CD14-positive monocyte (primary cell): ENCODE measurements at regions not wholly inside any gene's neighbourhood (a gene's known extent, or its start where the extent isn't known, plus 50 kb on each side); places are given as distances from the start of the nearest gene placed in this dataset.

Experiments
- DNase-seq, 3 donors: peaks; one replicate each; pipeline ENCODE4 v3.0.0-alpha.2; 2011 to 2022
- H2AFZ ChIP-seq: 2 replicates; pipeline ENCODE4 v1.6.0; 2012; ENCODE audit warnings: mild to moderate bottlenecking, low read depth, low read length, inconsistent platforms; ENCODE audit not compliant: insufficient read depth, poor library complexity, severe bottlenecking
- H3K27ac ChIP-seq, 2 donors: 1 replicate in 1 of 2; 2 replicates in 1 of 2; pipeline ENCODE4 v1.5.1; 2012 to 2013; ENCODE audit warnings: low read length in 2 of 2, control low read depth in 1 of 2, inconsistent platforms in 1 of 2, low read depth in 1 of 2, mild to moderate bottlenecking in 1 of 2
- H3K27me3 ChIP-seq, 2 donors: one replicate each; pipeline versions ENCODE4 v1.6.0 to v1.6.1; 2011 to 2013; ENCODE audit warnings: low read length in 2 of 2; ENCODE audit not compliant: control insufficient read depth in 2 of 2, insufficient read depth in 2 of 2
- H3K36me3 ChIP-seq, 2 donors: replicated peaks in 1 of 2; 1 replicate in 1 of 2; 2 replicates in 1 of 2; pipeline versions ENCODE4 v1.5.1 to v1.6.1; 2012 to 2013; ENCODE audit warnings: low read length in 2 of 2, control low read depth in 1 of 2, inconsistent platforms in 1 of 2, mild to moderate bottlenecking in 1 of 2; ENCODE audit not compliant: insufficient read depth in 2 of 2, control insufficient read depth in 1 of 2
- H3K4me1 ChIP-seq, 2 donors: 1 replicate in 1 of 2; 2 replicates in 1 of 2; pipeline versions ENCODE4 v1.5.1 to v1.6.1; 2012 to 2013; ENCODE audit warnings: low read length in 2 of 2, control low read depth in 1 of 2, inconsistent platforms in 1 of 2, mild to moderate bottlenecking in 1 of 2, moderate library complexity in 1 of 2; ENCODE audit not compliant: insufficient read depth in 2 of 2, control insufficient read depth in 1 of 2
- H3K4me2 ChIP-seq: replicated peaks from 2 replicates; pipeline ENCODE3; 2012; ENCODE audit warnings: low read length, moderate library complexity, mild to moderate bottlenecking; ENCODE audit not compliant: poor library complexity, severe bottlenecking; ENCODE audit errors: extremely low read depth
- H3K4me3 ChIP-seq, 3 experiments: fragments of 200-600 bp in 1 of 3; sonication (generic) in 1 of 3; replicated peaks in 1 of 3; 1 replicate in 2 of 3; 2 replicates in 1 of 3; pipeline ENCODE4 v1.5.1; 2011 to 2013; ENCODE audit warnings: low read length in 3 of 3, mild to moderate bottlenecking in 3 of 3, control low read depth in 2 of 3, low read depth in 2 of 3, inconsistent platforms in 1 of 3, moderate library complexity in 1 of 3
- H3K79me2 ChIP-seq: 2 replicates; pipeline ENCODE4 v1.6.0; 2012; ENCODE audit warnings: mild to moderate bottlenecking, control low read depth, inconsistent platforms, low read length, moderate library complexity; ENCODE audit not compliant: insufficient read depth
- H3K9ac ChIP-seq: 2 replicates; pipeline ENCODE4 v1.6.0; 2017; ENCODE audit warnings: low read length, mild to moderate bottlenecking; ENCODE audit not compliant: insufficient read depth, poor library complexity, severe bottlenecking
- H3K9me3 ChIP-seq, 2 donors: replicated peaks in 1 of 2; 1 replicate in 1 of 2; 2 replicates in 1 of 2; pipeline versions ENCODE4 v1.5.1 to v1.6.1; 2012 to 2013; ENCODE audit warnings: low read length in 2 of 2, control low read depth in 1 of 2; ENCODE audit not compliant: control insufficient read depth in 1 of 2, insufficient read depth in 1 of 2
- H4K20me1 ChIP-seq: 2 replicates; pipeline ENCODE4 v1.6.0; 2012; ENCODE audit warnings: mild to moderate bottlenecking, low read length, control low read depth, moderate library complexity; ENCODE audit not compliant: insufficient read depth
- H3K27ac Mint-ChIP-seq, 7 donors: one replicate each; pipeline ENCODE4 v1.8.0; 2020; ENCODE audit warnings: mild to moderate bottlenecking in 7 of 7, mixed read lengths in 7 of 7, moderate library complexity in 6 of 7, inconsistent platforms in 2 of 7
- H3K27me3 Mint-ChIP-seq, 3 donors: one replicate each; pipeline ENCODE4 v1.8.0; 2021 to 2022; ENCODE audit warnings: low read depth in 3 of 3, mild to moderate bottlenecking in 3 of 3, mixed read lengths in 3 of 3, moderate library complexity in 3 of 3, inconsistent platforms in 1 of 3
- H3K36me3 Mint-ChIP-seq, 2 donors: one replicate each; pipeline ENCODE4 v1.8.0; 2020; ENCODE audit warnings: mixed read lengths in 2 of 2, inconsistent platforms in 1 of 2, mild to moderate bottlenecking in 1 of 2
- H3K4me1 Mint-ChIP-seq: one replicate; pipeline ENCODE4 v1.8.0; 2020; ENCODE audit warnings: mild to moderate bottlenecking, mixed read lengths
- H3K4me3 Mint-ChIP-seq, 2 donors: one replicate each; pipeline ENCODE4 v1.8.0; 2020; ENCODE audit warnings: mild to moderate bottlenecking in 2 of 2, mixed read lengths in 2 of 2, moderate library complexity in 1 of 2
- H3K9me3 Mint-ChIP-seq, 7 donors: one replicate each; pipeline ENCODE4 v1.8.0; 2020 to 2022; ENCODE audit warnings: mixed read lengths in 7 of 7, mild to moderate bottlenecking in 6 of 7, moderate library complexity in 6 of 7, inconsistent platforms in 2 of 7
- CTCF ChIP-seq: fragments of 200-600 bp; IDR thresholded peaks from one replicate; pipeline ENCODE4 v1.8.0; 2022; ENCODE audit warnings: antibody characterized with exemption, mild to moderate bottlenecking
- WGBS: methylation state at CpG from one replicate; pipeline ENCODE4 v1.1.5; 2013; ENCODE audit warnings: missing lambda C conversion rate; ENCODE audit not compliant: insufficient coverage; 5-methylcytosine and 5-hydroxymethylcytosine counted together
- intact Hi-C, 2 donors: fragments of 100-400 bp; cut with micrococcal nuclease; formaldehyde crosslinking; loops; one replicate each; pipeline versions ENCODE4 v1.15.0 to v1.15.1; 2023

DNA sequence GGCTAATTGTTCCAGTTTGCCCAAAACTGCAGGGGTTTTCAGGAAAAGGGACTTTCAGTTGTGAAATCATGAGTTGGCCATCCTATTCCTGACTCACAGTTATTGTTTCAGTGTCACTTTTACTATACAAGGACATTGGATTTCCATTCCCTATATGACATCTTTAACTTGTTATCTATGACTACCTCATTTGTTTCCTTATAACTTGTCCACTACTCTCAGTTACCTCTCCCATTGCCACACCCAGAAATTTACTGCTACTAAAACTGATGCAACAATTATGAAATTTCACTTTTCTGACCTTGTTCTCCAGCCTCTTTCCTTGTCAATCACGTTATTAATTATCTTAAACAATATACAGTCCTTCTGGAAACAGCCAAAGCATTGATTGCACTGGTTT, 116.5 kb upstream of the ZNF804A start:
- DNase-seq: no peak

DNA sequence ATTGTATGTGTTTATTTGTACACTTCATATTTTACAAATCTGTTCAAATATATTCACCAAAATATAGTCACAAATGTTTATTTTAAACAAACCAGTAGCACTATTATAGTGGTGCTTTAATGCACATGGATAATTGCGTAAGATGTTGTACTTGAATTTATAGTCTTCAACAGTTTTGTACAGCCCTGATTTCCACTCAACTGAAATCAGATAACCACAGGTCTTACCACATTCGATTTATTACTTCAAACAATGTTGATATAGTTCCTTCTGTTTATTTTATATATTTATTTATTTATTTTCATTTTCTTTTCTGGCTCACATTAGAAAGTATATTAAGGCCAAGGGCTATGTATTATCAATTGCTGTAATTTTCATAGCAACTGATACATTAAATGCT, 99.4 kb upstream of the ZNF804A start:
- intact Hi-C loops: no loop called here
- Histone ChIP-seq H3K79me2 (no peaks in the 10 kb centered on the region), H3K27ac (no peak overlapping the region), H3K4me2 (no peak overlapping the region), H3K27me3 (no peaks in the 10 kb centered on the region), H4K20me1 (no peaks in the 10 kb centered on the region), H3K36me3 (no peaks in the 10 kb centered on the region), H3K4me3 (no peak overlapping the region), H2AFZ (no peak overlapping the region), H3K4me1 (no peaks in the 10 kb centered on the region), H3K9me3 (no peaks in the 10 kb centered on the region), H3K9ac (no peak overlapping the region)
- DNase-seq: no peak
- WGBS: no CpG with 5 or more reads among the region's 2 CpGs
- H3K4me3 Mint-ChIP-seq: no peak overlapping the region
- TF ChIP-seq CTCF: no peak
- no peaks in the 10 kb centered on the region for H3K27me3 Mint-ChIP-seq
- H3K4me1 Mint-ChIP-seq: no peaks in the 10 kb centered on the region
- peaks cover 0 to 10% (median 3%) of the 10 kb centered on the region in 7 donors for H3K9me3 Mint-ChIP-seq
- no peak overlapping the region for H3K27ac Mint-ChIP-seq
- H3K36me3 Mint-ChIP-seq: no peaks in the 10 kb centered on the region

More for the DNA sequence above, 116.5 kb upstream of the ZNF804A start:
- 57% methylated on average over 1 of the region's 1 CpG for WGBS
- Histone ChIP-seq H3K27ac (no peak overlapping the region), H2AFZ (no peak overlapping the region), H3K4me1 (no peaks in the 10 kb centered on the region), H3K79me2 (no peaks in the 10 kb centered on the region), H3K9ac (no peak overlapping the region), H3K9me3 (no peaks in the 10 kb centered on the region), H4K20me1 (no peaks in the 10 kb centered on the region), H3K36me3 (no peaks in the 10 kb centered on the region), H3K4me3 (no peak overlapping the region), H3K27me3 (no peaks in the 10 kb centered on the region), H3K4me2 (no peak overlapping the region)
- peaks cover 0 to 8% (median 2%) of the 10 kb centered on the region in 7 donors for H3K9me3 Mint-ChIP-seq
- no peaks in the 10 kb centered on the region for H3K4me1 Mint-ChIP-seq
- peaks cover 0 to 3% (median 0%) of the 10 kb centered on the region in 3 donors for H3K27me3 Mint-ChIP-seq
- intact Hi-C loops: no loop called here
- H3K4me3 Mint-ChIP-seq: no peak overlapping the region
- no peak overlapping the region for H3K27ac Mint-ChIP-seq
- no peak for TF ChIP-seq CTCF
- no peaks in the 10 kb centered on the region for H3K36me3 Mint-ChIP-seq
